ENCODE measurements at regions not wholly inside any gene's neighbourhood (a gene's known extent, or its start where the extent isn't known, plus 50 kb on each side); places are given as distances from the start of the nearest gene placed in this dataset.

DNA sequence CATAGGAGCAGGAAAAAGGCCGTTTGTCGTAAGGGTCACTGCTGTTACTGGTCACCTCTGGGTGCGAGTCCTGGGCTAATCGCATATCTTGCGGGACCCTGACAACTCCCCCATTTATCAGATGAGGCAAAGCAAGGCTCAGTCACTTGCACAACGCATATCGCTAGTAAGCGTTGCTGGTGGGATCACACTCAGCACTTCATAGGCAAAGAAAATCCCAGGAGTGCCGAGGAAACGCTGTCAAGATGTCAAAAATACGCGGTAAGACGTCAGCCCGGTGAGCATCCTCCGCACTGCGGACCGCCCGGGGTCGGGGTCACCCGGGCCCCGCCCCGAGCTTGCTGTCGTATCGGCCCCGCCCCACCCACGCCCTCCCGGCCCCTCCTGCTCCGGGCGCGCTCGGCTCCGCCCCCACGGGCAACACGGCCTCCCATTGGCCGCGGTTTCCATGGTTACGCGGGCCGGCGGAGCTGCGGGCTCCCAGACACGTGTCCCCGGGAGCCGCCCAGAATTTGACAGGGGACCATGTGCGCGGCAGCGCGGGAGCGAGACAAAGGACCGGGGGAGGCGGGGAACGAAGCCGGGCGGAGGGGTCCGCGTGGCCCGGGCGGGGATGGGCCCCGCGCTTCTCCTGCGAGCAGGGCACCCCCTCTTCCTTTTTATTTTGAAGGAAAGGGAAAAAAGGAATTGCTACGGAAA is 80.2 kb upstream of the IER5L start:
- peak; percentile 84 for DNase-seq (ENCODE audit: low read depth)

DNA sequence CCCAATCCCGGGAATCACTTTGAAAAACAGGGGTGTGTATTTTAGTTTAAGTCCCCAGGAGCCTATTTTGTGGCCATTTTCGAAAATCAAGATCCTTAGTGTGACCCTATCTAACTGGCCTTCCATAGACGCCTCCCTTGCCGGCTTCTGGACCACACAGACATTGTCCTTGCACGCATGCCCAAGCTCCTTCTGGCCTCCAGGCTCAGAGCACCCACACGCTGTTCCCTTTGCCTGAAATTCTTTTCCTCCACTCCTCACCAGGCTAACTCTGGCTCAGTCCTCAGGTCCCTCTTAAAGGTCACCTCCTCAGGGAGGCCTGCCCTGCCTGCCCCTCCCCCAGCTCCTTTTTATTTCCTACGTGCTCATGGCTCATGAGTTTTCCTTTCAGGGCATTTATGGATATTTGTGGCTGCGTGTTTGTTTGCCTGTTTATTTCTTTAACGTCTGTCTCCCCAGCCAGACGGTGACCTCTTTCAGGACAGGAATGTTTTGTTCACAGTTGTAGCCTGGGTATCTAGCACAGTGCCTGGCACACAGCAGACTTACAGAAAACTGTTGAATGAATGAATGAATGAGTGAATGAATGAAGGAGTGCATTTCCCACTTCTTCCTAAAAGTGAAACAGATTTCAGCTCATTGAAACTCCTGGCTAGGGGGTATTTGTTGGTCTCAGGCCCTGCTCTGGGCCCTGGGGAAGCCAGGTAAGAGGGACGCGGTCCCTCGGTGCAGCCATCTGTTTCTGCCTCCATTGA is 79.1 kb upstream of the IER5L start:
- DNase-seq (ENCODE audit: low read depth) = no peak

DNA sequence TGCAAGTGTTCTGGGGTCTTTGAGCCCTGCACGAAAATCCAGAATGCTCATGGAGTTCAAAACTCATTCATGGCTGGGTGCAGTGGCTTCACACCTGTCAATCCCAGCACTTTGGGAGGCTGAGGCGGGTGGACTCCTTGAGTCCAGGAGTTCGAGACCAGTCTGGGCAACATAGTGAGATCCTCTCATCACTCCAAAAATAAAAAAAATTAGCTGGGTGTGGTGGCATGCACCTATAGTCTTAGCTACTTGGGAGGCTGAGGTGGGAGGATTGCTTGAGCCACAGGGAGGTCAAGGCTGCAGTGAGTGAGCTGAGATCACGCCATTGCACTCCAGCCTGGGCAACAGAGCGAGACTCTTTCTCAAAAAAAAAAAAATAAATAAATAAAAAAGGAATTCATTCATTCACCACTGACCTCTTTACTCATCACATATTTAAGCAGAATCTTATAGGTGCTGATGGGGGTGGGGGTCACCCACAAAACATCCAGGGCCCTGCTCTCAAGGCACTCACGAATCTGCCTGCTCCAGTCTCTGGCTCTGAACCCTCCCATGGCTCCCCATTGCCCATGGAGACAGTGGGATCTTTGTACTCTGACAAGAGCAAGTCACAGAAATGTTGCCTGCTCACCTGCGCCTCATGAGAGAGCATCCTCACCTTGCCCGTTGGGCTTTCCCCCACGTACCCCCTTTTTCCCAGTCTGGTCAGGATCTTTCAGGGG is 76.7 kb upstream of the IER5L start:
- no peak for DNase-seq (ENCODE audit: low read depth)

DNA sequence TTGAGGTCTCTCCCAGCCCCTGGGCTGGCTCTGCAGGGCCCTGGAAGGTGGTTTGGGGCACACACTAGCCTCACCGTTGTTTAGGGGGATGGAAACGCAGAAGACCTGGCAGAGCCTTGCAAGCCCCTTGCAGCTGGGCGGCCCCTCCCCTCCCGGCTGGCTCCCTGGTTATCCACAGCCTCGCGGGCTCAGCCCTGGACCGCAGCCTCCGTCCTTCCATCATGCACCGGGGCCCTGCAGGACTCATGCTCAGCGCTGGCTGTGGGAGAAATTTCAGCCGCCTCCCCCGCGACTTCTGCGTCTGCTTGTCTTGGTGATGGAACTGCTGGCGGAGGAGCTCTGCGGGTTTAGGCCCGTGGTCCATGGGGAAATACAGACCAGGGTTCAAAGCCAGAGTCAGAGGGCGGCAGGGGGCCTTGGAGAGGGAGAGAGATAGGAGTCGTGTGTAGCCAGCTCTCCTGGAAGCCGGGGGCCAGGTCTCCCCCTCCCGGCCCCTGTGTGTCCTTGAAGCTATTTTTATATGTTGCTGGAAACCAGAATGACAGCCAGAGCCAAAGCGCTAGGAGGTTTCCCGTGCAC is 75.8 kb upstream of the IER5L start:
- no peak for DNase-seq (ENCODE audit: low read depth)

DNA sequence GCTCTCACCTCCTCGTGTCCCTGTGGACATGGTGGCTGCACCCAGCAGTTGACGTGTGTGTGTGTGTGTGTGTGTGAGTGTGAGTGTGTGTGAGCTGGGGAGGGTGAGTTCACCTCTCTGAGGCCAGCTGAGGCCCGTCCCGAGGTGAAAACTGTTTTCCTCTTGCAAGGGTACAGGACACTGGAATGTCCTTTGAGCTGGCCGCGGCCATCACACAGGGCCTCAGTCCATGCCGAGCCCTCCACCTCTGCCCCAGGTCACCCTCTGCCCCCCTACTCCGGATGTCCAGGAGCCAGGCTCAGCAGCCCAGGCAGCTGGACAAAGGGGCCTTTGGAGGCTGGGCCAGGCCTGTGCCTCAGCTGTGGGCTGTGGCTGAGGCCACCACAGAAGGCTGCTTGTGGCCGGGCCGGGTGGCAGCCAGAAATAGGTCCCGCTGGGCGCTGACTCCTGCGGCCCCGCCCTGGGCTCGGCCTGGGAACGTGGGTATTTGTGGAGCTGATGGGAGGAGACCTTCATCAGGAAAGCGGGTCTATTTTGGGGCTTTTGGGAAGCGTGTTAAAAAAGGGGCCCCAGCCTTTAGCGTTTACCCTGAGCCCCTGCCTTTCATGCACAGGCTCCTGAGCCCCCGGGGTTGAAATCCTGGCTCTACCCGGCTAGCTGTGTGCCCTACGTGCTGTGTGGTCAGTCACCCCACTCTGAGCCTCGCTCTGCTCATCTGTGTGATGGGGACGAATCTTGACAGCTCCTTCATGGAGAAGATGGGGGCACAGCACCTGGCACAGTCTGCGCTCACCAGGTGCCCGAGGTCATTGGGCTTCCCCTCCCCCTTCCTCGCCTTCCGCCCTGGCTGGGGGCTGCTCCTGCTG is 75.1 kb upstream of the IER5L start:
- no peak for DNase-seq (ENCODE audit: low read depth)

DNA sequence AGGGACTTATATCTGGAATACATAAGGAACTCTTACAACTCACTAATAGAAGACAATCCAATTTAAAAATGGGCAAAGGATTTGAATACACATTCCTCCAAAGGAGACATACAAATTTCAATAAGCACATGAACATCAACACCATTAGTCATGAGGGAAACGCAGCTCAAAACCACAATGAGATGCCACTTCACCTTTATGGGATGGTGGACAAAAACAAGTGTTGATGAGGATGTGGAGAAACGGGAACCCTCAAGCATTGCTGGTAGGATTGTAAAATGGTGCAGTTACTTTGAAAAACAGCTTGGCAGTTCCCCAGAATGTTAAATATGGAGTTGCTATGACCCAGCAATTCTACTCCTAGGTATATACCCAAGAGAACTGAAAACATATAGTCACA is 72.7 kb upstream of the IER5L start:
- no peak for DNase-seq (ENCODE audit: low read depth)

DNA sequence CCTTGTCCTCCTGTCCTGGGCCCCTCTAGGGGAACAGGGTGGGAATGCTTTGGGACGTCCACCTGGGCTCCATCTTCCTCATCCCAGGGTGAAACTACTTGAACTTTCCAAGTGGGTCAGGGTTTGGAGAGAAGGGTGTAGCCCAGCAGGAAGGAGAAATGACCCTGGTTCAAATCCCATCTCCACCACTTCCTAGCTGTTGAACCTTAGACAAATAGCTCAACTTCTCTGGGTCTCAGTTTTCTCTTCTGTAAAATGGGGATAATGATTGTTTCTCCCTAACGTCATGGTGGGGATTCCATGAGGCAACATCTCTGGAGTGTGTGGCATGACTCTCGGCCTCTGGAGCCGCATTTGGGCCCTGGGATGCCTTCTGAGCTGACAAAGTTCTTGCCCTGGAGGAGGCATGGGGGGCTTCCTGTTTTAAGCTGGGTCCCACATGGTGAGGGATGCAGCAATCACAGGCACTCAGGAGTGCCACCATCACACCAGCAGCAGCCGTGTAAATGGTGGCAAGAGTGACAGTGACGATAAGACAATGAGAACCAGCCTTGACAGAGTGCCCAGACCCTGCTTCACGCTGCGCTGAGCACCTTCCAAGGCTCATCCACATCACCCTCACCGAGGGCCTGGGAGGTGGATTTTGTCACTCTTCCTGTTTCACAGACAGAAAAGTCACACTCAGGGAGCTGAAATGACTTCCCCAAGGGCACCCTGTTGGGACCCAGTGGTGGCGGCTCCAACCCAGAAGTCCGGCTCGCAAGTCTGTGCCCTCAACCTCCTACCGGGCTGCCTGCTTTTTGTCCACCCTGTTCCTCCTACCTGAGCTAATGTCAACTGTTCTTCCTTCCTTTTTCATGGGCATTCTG is 69.5 kb upstream of the IER5L start:
- DNase-seq (ENCODE audit: low read depth) = no peak

DNA sequence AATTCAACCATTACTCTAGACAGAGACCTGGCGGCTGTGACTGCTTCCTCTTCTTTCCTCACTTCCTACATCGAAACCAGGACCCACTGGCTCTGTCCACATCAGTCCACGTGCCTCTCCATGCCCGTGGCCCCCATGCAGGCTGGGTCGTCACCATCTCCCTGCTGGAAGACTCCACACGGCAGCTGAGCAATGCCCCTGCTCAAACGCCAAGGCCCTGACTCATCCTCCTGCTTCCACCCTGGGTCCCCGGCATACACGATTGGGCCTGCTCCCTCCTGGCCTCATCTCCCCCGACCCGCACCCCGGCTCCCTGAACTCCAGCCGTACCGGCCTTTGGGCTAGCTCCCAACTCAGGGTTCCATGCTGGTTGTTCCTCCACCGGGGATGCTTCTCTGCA is 67.2 kb upstream of the IER5L start:
- no peak for DNase-seq (ENCODE audit: low read depth)

DNA sequence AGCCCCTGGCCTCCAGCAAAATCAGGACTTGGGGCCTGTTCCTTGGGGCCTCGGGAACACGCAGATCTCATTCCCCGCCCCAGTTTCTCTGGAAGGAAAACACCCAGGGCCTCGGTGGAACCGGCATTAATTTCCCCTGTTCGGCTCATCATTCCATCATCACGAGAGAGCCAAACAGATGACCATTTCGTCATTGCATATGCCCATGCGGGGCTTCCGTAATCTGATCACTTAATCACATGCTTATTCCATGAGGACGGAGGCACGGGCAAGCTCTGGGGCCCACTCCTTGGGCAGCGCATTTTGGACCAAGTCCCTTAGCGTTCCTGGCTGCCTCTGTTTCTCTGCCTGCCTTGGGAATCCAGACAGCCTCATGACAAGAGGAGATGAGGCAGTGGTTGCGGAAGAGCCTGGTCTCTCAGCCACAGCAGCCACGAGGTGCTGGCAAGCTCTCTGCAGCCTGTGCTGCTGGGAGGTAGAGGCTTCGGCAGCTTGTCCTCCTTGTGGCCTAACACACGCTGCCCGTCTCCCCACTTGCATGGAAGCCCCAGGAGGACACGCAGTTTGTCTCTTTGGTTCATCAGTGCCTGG is 65.0 kb upstream of the IER5L start:
- DNase-seq (ENCODE audit: low read depth) = no peak

DNA sequence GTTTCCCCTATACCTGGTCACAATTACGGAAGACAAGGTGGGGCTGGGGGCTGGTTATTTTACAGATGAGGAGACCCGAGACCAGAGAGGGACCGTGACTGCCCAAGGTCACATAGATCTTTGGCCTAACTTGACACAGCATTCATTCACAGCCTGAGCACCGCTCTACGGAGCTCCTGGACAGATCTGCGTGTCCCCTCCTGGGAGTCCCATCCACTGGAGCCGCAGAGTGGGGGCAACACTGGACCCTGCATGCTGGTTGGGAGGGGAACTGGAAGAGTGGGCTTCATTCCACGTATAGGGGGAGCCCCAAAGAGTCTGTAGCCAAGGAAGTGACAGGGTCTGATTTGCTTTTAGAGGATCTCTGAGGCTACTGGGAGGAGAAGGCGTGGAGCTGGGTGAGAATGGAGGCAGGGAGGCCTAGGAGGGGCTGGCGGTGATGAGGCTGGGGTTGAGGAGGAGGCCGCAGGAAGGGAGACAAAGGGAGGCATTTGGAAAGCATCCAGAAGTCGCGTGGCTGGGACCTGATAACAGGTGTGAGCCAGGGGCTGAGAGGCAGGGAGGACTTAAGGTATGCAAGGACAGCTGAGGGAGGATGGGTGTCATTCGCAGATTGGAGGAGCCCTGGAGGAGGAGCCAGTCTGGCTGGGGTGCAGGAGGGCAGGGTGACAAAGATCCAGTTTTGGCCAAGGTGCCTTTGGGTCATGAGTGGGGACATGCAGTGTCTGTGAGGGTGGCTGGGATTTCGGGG is 64.3 kb upstream of the IER5L start:
- DNase-seq (ENCODE audit: low read depth) = no peak

DNA sequence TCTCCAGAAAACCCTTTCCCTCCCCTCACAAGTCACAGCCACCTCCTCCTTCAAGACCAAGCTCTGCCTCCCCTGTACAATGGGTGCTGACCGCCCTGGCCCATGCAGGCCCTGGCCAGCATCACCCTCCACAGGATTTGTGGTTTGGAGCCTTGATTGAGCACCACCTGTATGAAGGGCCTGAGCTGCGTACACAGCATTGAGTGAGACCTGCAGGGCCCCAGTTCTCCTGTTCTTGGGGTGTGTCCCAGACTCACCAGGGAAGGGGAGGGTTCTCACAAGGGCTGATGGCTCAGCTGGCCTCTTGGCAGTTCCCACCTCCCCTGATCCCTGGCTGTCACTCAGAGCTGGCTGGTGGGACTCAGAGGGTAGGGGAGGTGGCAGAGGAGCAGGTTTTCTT is 63.7 kb upstream of the IER5L start:
- DNase-seq (ENCODE audit: low read depth) = no peak

DNA sequence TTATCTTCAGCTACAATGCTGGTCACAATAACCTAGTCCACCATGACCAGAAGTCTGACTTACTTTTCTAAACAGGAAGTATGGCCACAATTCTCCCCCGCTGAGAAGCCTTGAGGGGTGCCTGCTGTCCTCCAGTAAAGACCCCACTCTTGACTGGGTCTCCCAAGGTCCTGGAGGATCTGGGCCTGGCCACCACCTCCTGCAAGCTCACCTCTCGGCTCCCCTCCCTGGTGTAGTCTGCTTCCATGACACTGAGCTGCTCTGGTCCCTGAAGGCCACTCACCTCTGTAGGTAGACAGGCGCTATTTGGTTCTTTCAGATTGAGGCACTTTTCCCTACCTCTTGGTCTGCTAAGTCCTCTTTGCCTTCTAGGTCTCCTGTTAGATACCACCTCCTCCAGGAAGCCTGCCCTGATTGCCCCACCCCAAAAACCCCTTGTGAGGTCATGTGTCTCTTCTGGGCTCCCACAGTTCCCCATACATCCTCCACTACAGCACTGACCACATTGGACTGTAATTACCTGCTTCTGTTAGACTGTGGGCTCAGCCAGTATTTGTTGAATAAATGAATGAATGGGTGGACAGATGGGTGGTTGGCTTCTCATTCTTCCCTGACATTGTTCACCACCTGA is 62.6 kb upstream of the IER5L start:
- DNase-seq (ENCODE audit: low read depth) = no peak

DNA sequence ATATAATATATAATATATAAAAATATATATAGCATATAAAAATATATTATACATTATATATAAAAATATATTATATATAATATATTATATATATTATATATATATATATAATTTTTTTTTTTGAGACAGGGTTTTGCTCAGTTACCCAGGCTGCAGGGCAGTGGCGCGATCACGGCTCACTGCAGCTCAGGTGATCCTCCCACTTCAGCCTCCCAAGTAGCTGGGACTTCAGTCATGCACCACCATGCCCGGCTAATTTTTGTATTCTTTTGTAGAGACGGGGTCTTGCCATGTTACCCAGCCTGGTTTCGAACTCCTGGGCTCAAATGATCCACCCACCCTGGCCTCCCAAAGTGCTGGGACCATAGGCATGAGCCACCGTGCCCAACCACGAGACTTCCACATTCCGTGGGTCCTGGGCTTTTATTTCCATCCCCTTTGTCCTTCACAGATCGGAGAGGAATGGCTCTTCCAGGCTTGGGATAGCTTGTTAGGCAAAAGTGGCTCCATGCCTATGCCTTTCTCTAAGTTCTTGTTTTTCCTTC is 62.0 kb upstream of the IER5L start:
- no peak for DNase-seq (ENCODE audit: low read depth)

DNA sequence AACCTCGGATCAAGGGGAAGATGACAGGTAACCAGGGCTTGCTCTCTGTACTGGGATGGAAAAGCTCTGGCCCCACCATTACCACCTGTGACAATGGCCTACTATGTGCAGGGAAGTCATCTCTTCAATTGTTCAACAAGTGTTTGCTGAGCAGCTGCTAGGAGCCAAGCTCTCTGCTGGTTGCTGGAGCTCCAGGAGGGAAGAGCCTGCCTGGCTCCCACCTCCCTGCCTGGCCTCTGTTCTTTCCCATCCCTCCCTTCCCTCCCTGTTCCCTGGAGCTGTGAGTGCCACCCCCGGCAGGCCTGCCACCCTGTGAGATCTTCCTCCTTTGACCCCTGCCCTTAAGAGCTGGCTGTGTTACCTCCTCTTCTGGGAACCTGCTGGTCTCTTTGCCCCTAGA is 59.7 kb upstream of the IER5L start:
- no peak for DNase-seq (ENCODE audit: low read depth)

DNA sequence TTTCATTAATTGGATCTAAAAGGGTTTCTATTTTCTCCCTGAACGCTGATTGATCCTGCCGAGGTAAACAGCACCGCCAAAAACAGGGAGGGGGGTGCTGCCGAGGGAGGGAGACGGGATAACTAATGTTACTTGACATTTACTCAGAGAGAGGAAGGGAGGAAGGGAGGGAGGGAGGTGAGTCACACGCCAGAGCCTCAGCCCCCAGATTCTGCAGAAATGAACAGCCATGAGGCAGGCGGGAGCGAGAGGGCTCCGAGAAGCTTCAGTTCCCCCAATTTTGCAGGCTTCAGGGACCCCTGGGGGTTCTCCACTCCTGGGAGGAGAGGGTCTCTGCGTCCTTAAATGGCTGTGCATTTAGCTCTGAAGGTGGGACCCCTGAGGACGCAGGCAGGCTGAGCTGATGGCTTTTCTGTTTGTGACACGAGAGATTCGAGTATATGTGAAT is 59.1 kb upstream of the IER5L start:
- peak; percentile 27 for DNase-seq (ENCODE audit: low read depth)

DNA sequence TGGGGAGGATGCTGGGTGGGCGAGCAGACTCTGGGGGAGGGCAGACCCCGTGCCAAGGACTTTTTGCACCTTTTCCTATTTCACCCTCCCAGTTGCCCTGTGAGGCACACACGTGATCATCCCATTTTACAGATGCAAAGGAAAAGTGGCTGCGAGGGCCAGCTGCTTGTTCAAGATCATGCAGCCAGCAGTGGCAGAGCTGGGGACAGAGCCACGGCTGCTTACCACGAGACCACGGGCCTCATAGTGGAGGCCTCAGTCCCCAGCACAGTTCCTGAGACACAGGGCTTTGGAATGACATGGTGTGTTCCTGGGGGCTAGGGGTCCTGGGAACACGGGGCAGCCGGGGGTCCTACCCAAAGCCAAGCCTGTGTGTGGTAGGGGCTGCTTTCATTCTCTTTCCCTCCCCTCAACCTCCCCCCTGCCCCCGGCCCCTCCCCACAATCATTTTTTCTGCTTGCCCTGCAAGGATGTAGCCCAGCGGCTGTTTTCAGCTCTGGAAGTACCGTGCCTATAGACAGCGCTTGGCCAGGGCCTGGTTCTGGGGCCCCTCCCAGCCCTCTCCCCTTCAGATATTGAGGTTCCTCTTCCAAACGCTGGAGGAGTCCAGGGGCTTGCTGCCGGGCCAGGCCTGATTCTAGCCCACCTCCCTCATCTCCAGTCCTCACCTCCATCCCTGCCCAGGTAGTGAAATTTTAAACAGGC is 58.5 kb upstream of the IER5L start:
- DNase-seq (ENCODE audit: low read depth) = no peak

DNA sequence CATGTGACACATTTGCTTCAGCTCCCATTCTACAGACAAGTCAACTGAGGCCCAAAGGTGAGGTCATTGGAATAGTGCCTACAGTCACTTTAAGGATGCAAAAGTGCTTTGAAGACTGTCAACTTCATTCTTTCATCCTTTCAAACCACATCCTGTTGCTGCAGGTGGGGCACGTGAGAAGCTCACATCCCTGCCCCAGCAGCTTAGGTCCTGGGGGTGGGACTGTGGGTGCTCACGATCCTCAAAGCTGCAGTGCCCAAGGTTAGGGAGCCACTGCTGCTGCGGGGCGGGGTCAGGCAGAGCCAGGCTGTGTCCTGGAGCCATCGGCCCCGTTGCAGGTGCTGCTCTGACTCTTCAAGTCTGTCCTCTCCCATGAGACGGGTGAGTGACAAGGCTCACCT is 57.9 kb upstream of the IER5L start:
- peak; percentile 15 for DNase-seq (ENCODE audit: low read depth)

Data from activated T-helper 9 cell treated with anti-CD3 and anti-CD28 coated beads, Interleukin-2, amount 50 U/mL, for 16 hours (primary cell).